Testis (tissue), 2 donors: ENCODE measurements at regions not wholly inside any gene's neighbourhood (a gene's known extent, or its start where the extent isn't known, plus 50 kb on each side); places are given as distances from the start of the nearest gene placed in this dataset.

Experiments
- DNase-seq: peaks from one replicate; pipeline ENCODE4 v3.0.0-alpha.2; 2019
- H3K27ac ChIP-seq, 2 donors: fragments of 200-600 bp; sonication (generic); one replicate each; pipeline ENCODE4 v1.5.1; 2019
- H3K27me3 ChIP-seq: fragments of 200-600 bp; sonication (generic); one replicate; pipeline ENCODE4 v1.5.1; 2019
- H3K36me3 ChIP-seq: fragments of 200-600 bp; sonication (generic); one replicate; pipeline ENCODE4 v1.5.1; 2017; ENCODE audit warnings: low read depth; ENCODE audit errors: missing control alignments
- H3K4me1 ChIP-seq: fragments of 200-600 bp; sonication (generic); one replicate; pipeline ENCODE4 v1.5.1; 2019
- H3K4me3 ChIP-seq, 2 donors: fragments of 200-600 bp; sonication (generic); one replicate each; pipeline ENCODE4 v1.5.1; 2017 to 2019
- H3K9me3 ChIP-seq: fragments of 200-600 bp; sonication (generic); one replicate; pipeline ENCODE4 v1.5.1; 2017
- CTCF ChIP-seq, 3 experiments: fragments of 450-650 bp in 2 of 3; fragments of 200-600 bp in 1 of 3; sonication (generic) in 1 of 3; IDR thresholded peaks; one replicate each; pipeline ENCODE4 v1.5.1; 2016 to 2019; ENCODE audit warnings: antibody characterized with exemption in 3 of 3, mild to moderate bottlenecking in 2 of 3, moderate library complexity in 1 of 3
- POLR2A ChIP-seq: fragments of 450-650 bp; IDR thresholded peaks from one replicate; pipeline ENCODE4 v1.6.1; 2017; ENCODE audit warnings: antibody characterized with exemption, mild to moderate bottlenecking, moderate library complexity
- WGBS, 2 donors: methylation state at CpG; one replicate each; pipeline ENCODE4 v1.1.5; 2018; 5-methylcytosine and 5-hydroxymethylcytosine counted together
- intact Hi-C: fragments of 100-400 bp; cut with DNase I; formaldehyde crosslinking; loops from one replicate; pipeline ENCODE4 v1.15.1; 2023; ENCODE audit warnings: low total_unique reads

- 48 to 67% methylated on average over 8 of the region's 8 CpGs for WGBS, 2 donors
- peaks cover 18% of the 10 kb centered on the region for H3K4me1 ChIP-seq
- DNase-seq: no peak
- no peak overlapping the region for H3K4me3 ChIP-seq
- H3K36me3 ChIP-seq: no peaks in the 10 kb centered on the region
- intact Hi-C loops: no loop called here
- TF ChIP-seq CTCF (IDR thresholded peaks at IDR 0.05) (no peak), POLR2A (no peak)
- no peaks in the 10 kb centered on the region for H3K9me3 ChIP-seq
- no peaks in the 10 kb centered on the region for H3K27me3 ChIP-seq
- H3K27ac ChIP-seq: peak overlapping the region in 1 of 2 donors; percentile 39
Observed at GRCh38 chr5:174300118-174300940, 254.8 kb downstream of the NSG2 start.

GRCh38 chr5:174300941-174301761 is 255.6 kb downstream of the NSG2 start:
- no peaks in the 10 kb centered on the region for H3K36me3 ChIP-seq
- WGBS, 2 donors: 21 to 31% methylated on average over 12 of the region's 12 CpGs
- intact Hi-C loops: no loop called here
- H3K4me3 ChIP-seq: no peak overlapping the region
- H3K9me3 ChIP-seq: no peaks in the 10 kb centered on the region
- H3K27ac ChIP-seq: peak overlapping the region in 1 of 2 donors; percentile 39
- H3K27me3 ChIP-seq: no peaks in the 10 kb centered on the region
- H3K4me1 ChIP-seq: peaks cover 18% of the 10 kb centered on the region
- peak; percentile 48 for DNase-seq
- no peak for TF ChIP-seq POLR2A
- no peak for TF ChIP-seq CTCF (IDR thresholded peaks at IDR 0.05)

GRCh38 chr5:174301848-174302625 is 256.5 kb downstream of the NSG2 start:
- no peak for DNase-seq
- H3K4me1 ChIP-seq: peaks cover 18% of the 10 kb centered on the region
- TF ChIP-seq POLR2A: no peak
- no peak for TF ChIP-seq CTCF (IDR thresholded peaks at IDR 0.05)
- H3K27ac ChIP-seq: no peak overlapping the region
- H3K36me3 ChIP-seq: no peaks in the 10 kb centered on the region
- H3K27me3 ChIP-seq: no peaks in the 10 kb centered on the region
- no peak overlapping the region for H3K4me3 ChIP-seq
- WGBS, 2 donors: 77 to 80% methylated on average over 10 of the region's 10 CpGs
- intact Hi-C loops: no loop called here
- no peaks in the 10 kb centered on the region for H3K9me3 ChIP-seq

- WGBS, 2 donors: 67 to 72% methylated on average over 8 of the region's 8 CpGs
- TF ChIP-seq CTCF (IDR thresholded peaks at IDR 0.05) (no peak), POLR2A (no peak)
- peaks cover 18% of the 10 kb centered on the region for H3K4me1 ChIP-seq
- no peaks in the 10 kb centered on the region for H3K36me3 ChIP-seq
- no peak overlapping the region for H3K27ac ChIP-seq
- no peak overlapping the region for H3K4me3 ChIP-seq
- intact Hi-C loops: no loop called here
- H3K27me3 ChIP-seq: no peaks in the 10 kb centered on the region
- H3K9me3 ChIP-seq: no peaks in the 10 kb centered on the region
- no peak for DNase-seq
Observed at GRCh38 chr5:174303035-174303434, 257.5 kb downstream of the NSG2 start.
